ENCODE measurements at regions not wholly inside any gene's neighbourhood (a gene's known extent, or its start where the extent isn't known, plus 50 kb on each side); places are given as distances from the start of the nearest gene placed in this dataset.
A peak's percentile ranks its signal among the peaks of the same experiment; 100 is the strongest.
"Not testable (repeated sequence)": the region's sequence is repeated elsewhere in the genome, so short reads cannot be mapped to it uniquely, and the experiment has no call there.

- no peaks in the 10 kb centered on the region for H3K27me3 ChIP-seq
These were observed 73.3 kb upstream of the ZDHHC15 start for GRCh38 chrX:75596178-75596577.

GRCh38 chrX:75593186-75593585, 70.3 kb upstream of the ZDHHC15 start:
- H3K27me3 ChIP-seq; H3K36me3 ChIP-seq; H3K9me3 ChIP-seq; intact Hi-C loops (cut with DNase I); H3K27ac ChIP-seq; H3K4me1 ChIP-seq; DNase-seq; FAIRE-seq; H3K4me3 ChIP-seq; ATAC-seq: not testable (repeated sequence)
- WGBS, 2 donors, result 83 to 94% methylated on average over 7 of the region's 7 CpGs

More at GRCh38 chrX:75596178-75596577, 73.3 kb upstream of the ZDHHC15 start:
- 49 to 61% methylated on average over 2 of the region's 2 CpGs for WGBS, 2 donors
- DNase-seq, result no peak
- no peak overlapping the region for H3K4me3 ChIP-seq
- H3K27ac ChIP-seq, result no peak overlapping the region
- no peaks in the 10 kb centered on the region for H3K9me3 ChIP-seq
- no peaks in the 10 kb centered on the region for H3K36me3 ChIP-seq
- intact Hi-C loops (cut with DNase I), result no loop called here
- TF ChIP-seq CTCF (IDR thresholded peaks at IDR 0.05), result no peak
- no peaks in the 10 kb centered on the region for H3K4me1 ChIP-seq
- peak; percentile 59 for FAIRE-seq
- no peak for ATAC-seq

GRCh38 chrX:75582511-75582910, 59.7 kb upstream of the ZDHHC15 start:
- no peak for TF ChIP-seq CTCF (IDR thresholded peaks at IDR 0.05)
- ATAC-seq (no peak), DNase-seq (no peak), FAIRE-seq (no peak)
- peaks cover 0 to 3% (median 0%) of the 10 kb centered on the region in 4 donors for H3K27me3 ChIP-seq
- H3K27ac ChIP-seq, result no peak overlapping the region
- H3K36me3 ChIP-seq, result no peaks in the 10 kb centered on the region
- H3K9me3 ChIP-seq, result no peaks in the 10 kb centered on the region
- 85 to 96% methylated on average over 13 of the region's 13 CpGs for WGBS, 2 donors
- intact Hi-C loops (cut with DNase I), result no loop called here
- H3K4me3 ChIP-seq, result no peak overlapping the region
- no peaks in the 10 kb centered on the region for H3K4me1 ChIP-seq
